HFF-Myc (cell line): ENCODE measurements at regions not wholly inside any gene's neighbourhood (a gene's known extent, or its start where the extent isn't known, plus 50 kb on each side); places are given as distances from the start of the nearest gene placed in this dataset.

Experiments used
- DNase-seq: peaks from one replicate; pipeline ENCODE4 v3.0.0-alpha.2; 2011; ENCODE audit warnings: low read depth; ENCODE audit errors: extremely low read depth
- H3K4me3 ChIP-seq: replicated peaks from 2 replicates; pipeline ENCODE4 v1.5.1; 2011; ENCODE audit warnings: low read depth, mild to moderate bottlenecking, control low read depth, low read length
- TF ChIP-seq, protein P1 (sequence below): IDR thresholded peaks from 2 replicates; pipeline ENCODE4 v1.5.1; 2012; ENCODE audit warnings: mild to moderate bottlenecking, low read depth, low read length, control low read depth; ENCODE audit errors: missing control alignments

DNA sequence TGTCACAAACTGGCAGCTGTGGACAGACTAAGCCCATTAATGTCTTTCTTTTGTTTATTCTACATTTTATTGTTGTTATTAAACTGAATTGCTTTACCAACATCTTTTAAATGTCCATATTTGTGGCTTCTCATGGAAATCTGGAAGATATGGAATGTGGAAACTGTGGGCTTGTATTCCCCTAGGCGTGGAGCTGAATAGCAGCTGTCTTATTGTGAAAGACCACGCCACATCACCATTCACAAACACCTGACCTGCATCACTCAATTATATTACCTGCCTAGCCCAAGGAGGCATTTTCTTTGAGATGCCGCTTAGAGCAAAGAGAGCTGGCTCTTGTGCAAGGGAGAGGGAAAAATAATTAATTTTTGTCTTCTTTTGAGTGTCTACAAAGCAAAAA, 96.9 kb upstream of the GPRIN3 start:
- TF ChIP-seq, protein P1, sequence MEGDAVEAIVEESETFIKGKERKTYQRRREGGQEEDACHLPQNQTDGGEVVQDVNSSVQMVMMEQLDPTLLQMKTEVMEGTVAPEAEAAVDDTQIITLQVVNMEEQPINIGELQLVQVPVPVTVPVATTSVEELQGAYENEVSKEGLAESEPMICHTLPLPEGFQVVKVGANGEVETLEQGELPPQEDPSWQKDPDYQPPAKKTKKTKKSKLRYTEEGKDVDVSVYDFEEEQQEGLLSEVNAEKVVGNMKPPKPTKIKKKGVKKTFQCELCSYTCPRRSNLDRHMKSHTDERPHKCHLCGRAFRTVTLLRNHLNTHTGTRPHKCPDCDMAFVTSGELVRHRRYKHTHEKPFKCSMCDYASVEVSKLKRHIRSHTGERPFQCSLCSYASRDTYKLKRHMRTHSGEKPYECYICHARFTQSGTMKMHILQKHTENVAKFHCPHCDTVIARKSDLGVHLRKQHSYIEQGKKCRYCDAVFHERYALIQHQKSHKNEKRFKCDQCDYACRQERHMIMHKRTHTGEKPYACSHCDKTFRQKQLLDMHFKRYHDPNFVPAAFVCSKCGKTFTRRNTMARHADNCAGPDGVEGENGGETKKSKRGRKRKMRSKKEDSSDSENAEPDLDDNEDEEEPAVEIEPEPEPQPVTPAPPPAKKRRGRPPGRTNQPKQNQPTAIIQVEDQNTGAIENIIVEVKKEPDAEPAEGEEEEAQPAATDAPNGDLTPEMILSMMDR: no peak
- no peak overlapping the region for H3K4me3 ChIP-seq
- no peak for DNase-seq

GRCh38 chr4:89403826-89404225, 96.2 kb upstream of the GPRIN3 start:
- DNase-seq: no peak
- TF ChIP-seq, protein P1: no peak

GRCh38 chr4:89400287-89401035, 92.9 kb upstream of the GPRIN3 start:
- H3K4me3 ChIP-seq: no peak overlapping the region
- DNase-seq: no peak
- TF ChIP-seq, protein P1: no peak

More at GRCh38 chr4:89403826-89404225, 96.2 kb upstream of the GPRIN3 start:
- H3K4me3 ChIP-seq: no peak overlapping the region

DNA sequence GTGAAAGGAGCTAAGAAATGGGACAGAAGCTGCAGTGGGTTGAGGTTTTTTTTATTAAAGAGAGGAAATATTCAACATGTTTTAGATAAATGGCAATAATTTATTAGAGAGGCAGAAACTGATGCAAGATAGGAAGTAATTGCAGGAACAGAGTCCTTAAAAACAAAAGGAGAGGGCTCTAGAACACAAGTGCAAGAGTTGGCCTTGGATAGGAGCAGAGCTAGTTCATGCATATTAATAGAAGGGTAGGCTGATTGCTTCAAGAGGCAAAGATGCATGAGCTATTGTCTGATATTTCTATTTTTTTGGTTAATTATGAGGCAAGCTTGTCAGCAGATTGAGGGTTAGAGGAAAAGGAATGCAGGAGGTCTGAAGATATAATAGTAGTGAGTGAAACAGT, 91.0 kb upstream of the GPRIN3 start:
- TF ChIP-seq, protein P1: no peak
- DNase-seq: no peak
- no peak overlapping the region for H3K4me3 ChIP-seq

DNA sequence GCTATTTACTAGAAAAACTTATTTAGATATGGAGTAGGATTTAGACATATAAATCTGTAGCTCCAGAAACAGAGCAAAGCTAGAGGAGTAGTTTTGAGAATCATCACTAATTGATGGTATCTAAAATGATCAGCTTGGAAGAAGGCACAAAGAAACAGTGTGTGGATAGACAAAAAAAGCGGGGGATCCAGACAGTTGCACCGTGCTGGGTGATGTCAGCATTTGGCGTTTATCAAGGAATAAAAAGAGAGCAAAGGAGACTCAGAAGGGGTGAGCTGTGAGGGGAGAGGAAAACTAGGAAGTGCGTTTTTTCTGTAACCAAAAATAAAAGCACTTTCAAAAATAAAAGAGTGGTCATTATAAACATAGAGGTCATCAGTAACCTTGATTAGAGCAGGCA, 90.5 kb upstream of the GPRIN3 start:
- DNase-seq: no peak
- TF ChIP-seq, protein P1: no peak
- H3K4me3 ChIP-seq: no peak overlapping the region

DNA sequence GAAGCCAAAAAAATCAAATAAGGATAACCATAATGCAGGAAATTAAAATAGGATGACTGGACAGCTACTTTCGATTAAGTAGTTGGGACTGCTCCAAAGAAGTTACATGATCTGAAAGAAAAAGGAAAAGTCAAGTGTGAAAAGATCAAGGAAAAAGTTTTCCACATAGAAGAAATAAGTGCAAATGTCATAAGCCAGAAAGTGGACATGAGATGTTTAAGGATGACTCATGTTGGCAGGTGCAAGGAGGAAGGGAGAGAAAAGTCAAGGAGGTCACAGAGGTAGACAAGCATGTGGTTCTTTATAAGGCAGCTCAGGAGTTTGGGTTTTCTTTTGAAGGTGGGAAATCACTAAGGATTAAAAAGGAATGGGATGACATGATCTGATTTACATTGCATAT, 89.8 kb upstream of the GPRIN3 start:
- TF ChIP-seq, protein P1: no peak
- no peak overlapping the region for H3K4me3 ChIP-seq
- DNase-seq: no peak

DNA sequence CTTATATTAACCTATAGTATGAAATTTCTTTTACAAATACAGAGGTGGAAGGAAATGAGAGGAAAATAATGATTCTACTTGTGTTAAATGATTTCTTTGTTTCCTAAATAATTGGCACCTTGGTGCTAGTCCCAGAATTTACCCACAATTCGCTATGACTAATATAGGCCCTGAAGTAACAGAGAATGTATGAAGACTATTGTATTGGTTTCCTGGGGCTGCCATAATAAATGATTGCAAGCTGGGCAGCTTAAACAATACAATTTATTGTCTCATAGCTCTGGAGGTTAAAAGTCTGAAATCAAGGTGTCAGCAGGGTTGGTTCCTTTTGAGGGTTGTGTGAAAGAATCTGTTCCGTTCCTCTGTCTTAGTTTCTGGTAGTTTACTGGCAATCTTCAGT, 74.8 kb upstream of the GPRIN3 start:
- TF ChIP-seq, protein P1: no peak
- no peak overlapping the region for H3K4me3 ChIP-seq
- no peak for DNase-seq
